ENCODE measurements at regions not wholly inside any gene's neighbourhood (a gene's known extent, or its start where the extent isn't known, plus 50 kb on each side); places are given as distances from the start of the nearest gene placed in this dataset.

GRCh38 chr3:116517308-116517707 lies 72.0 kb upstream of the LSAMP start:
- peak in 1 of 4 donors; percentile 19 for TF ChIP-seq CTCF (IDR thresholded peaks at IDR 0.05)
- TF ChIP-seq POLR2A (IDR thresholded peaks at IDR 0.05) = no peak
